ENCODE measurements at regions not wholly inside any gene's neighbourhood (a gene's known extent, or its start where the extent isn't known, plus 50 kb on each side); places are given as distances from the start of the nearest gene placed in this dataset.

- H3K27ac ChIP-seq (ENCODE audit: low read length in 2 of 2), result no peak overlapping the region
- H4K20me1 ChIP-seq (ENCODE audit: control insufficient read depth, insufficient read depth, low read length, poor library complexity, severe bottlenecking), result no peaks in the 10 kb centered on the region
- POLR2A ChIA-PET, result no interaction called here
- H3K27ac Mint-ChIP-seq, result no peak overlapping the region
- TF ChIP-seq EZH2 (IDR thresholded peaks at IDR 0.05; ENCODE audit: borderline replicate concordance, insufficient read depth, low read depth, low read length, poor library complexity, severe bottlenecking), result no peak
- no peak for TF ChIP-seq CTCF (IDR thresholded peaks at IDR 0.05)
- peaks cover 0 to 9% (median 2%) of the 10 kb centered on the region in 4 experiments for H3K27me3 ChIP-seq (replicated peaks in 1 of 4; ENCODE audit: control extremely low read depth in 1 of 4, control insufficient read depth in 3 of 4, insufficient read depth in 4 of 4, low read length in 3 of 4)
- H3K9me3 Mint-ChIP-seq (ENCODE audit: insufficient read depth), result no peaks in the 10 kb centered on the region
- H3K9me3 ChIP-seq (ENCODE audit: control extremely low read depth in 1 of 3, control insufficient read depth in 2 of 3, insufficient read depth in 1 of 3, low read length in 2 of 3), result peaks cover 0 to 3% (median 0%) of the 10 kb centered on the region in 3 donors
- CTCF ChIA-PET, result no interaction called here
- 95% methylated on average over 14 of the region's 21 CpGs for WGBS (ENCODE audit: insufficient coverage)
- H3K79me2 ChIP-seq (ENCODE audit: control insufficient read depth, insufficient read depth, low read length), result no peaks in the 10 kb centered on the region
- no peak overlapping the region for H3K4me3 Mint-ChIP-seq
- no peak for DNase-seq
- no peak overlapping the region for H2AFZ ChIP-seq (ENCODE audit: insufficient read depth, low read depth, low read length, poor library complexity, severe bottlenecking)
- H3K27me3 Mint-ChIP-seq, result peaks cover 24% of the 10 kb centered on the region
- intact Hi-C loops (cut with micrococcal nuclease), result no loop called here
- H3K4me2 ChIP-seq (replicated peaks; ENCODE audit: low read depth, low read length, poor library complexity, severe bottlenecking), result no peak overlapping the region
- no peaks in the 10 kb centered on the region for H3K4me1 ChIP-seq (ENCODE audit: control insufficient read depth in 2 of 2, insufficient read depth in 2 of 2, low read length in 2 of 2)
- ATAC-seq (ENCODE audit: low read depth), result no peak
- no peak overlapping the region for H3K9ac ChIP-seq (ENCODE audit: low read length)
- H3K4me1 Mint-ChIP-seq, result no peaks in the 10 kb centered on the region
- H3K4me3 ChIP-seq (ENCODE audit: control extremely low read depth in 1 of 5, extremely low read depth in 1 of 5, insufficient read depth in 1 of 5, low read depth in 2 of 5, low read length in 4 of 5), result no peak overlapping the region
- no peaks in the 10 kb centered on the region for H3K36me3 ChIP-seq (replicated peaks in 1 of 2; ENCODE audit: control extremely low read depth in 1 of 2, control insufficient read depth in 1 of 2, extremely low read depth in 1 of 2, insufficient read depth in 2 of 2, low read length in 1 of 2)
Observed at GRCh38 chr20:40806929-40807820, 118.1 kb upstream of the MAFB start.

- no peak for TF ChIP-seq CTCF (IDR thresholded peaks at IDR 0.05)
- no peaks in the 10 kb centered on the region for H3K4me1 ChIP-seq (ENCODE audit: control insufficient read depth in 2 of 2, insufficient read depth in 2 of 2, low read length in 2 of 2)
- Mint-ChIP-seq H3K27ac (no peak overlapping the region), H3K4me1 (no peaks in the 10 kb centered on the region), H3K27me3 (peaks cover 24% of the 10 kb centered on the region), H3K9me3 (ENCODE audit: insufficient read depth) (no peaks in the 10 kb centered on the region), H3K4me3 (no peak overlapping the region)
- CTCF ChIA-PET, result no interaction called here
- H3K79me2 ChIP-seq (ENCODE audit: control insufficient read depth, insufficient read depth, low read length), result no peaks in the 10 kb centered on the region
- no peak overlapping the region for H3K9ac ChIP-seq (ENCODE audit: low read length)
- H3K4me2 ChIP-seq (replicated peaks; ENCODE audit: low read depth, low read length, poor library complexity, severe bottlenecking), result no peak overlapping the region
- POLR2A ChIA-PET, result no interaction called here
- no peaks in the 10 kb centered on the region for H3K36me3 ChIP-seq (replicated peaks in 1 of 2; ENCODE audit: control extremely low read depth in 1 of 2, control insufficient read depth in 1 of 2, extremely low read depth in 1 of 2, insufficient read depth in 2 of 2, low read length in 1 of 2)
- intact Hi-C loops (cut with micrococcal nuclease), result no loop called here
- H3K27ac ChIP-seq (ENCODE audit: low read length in 2 of 2), result no peak overlapping the region
- no peak for DNase-seq
- H3K27me3 ChIP-seq (replicated peaks in 1 of 4; ENCODE audit: control extremely low read depth in 1 of 4, control insufficient read depth in 3 of 4, insufficient read depth in 4 of 4, low read length in 3 of 4), result peaks cover 0 to 9% (median 2%) of the 10 kb centered on the region in 4 experiments
- H2AFZ ChIP-seq (ENCODE audit: insufficient read depth, low read depth, low read length, poor library complexity, severe bottlenecking), result no peak overlapping the region
- H3K4me3 ChIP-seq (ENCODE audit: control extremely low read depth in 1 of 5, extremely low read depth in 1 of 5, insufficient read depth in 1 of 5, low read depth in 2 of 5, low read length in 4 of 5), result no peak overlapping the region
- WGBS (ENCODE audit: insufficient coverage), result 94% methylated on average over 2 of the region's 2 CpGs
- no peaks in the 10 kb centered on the region for H4K20me1 ChIP-seq (ENCODE audit: control insufficient read depth, insufficient read depth, low read length, poor library complexity, severe bottlenecking)
- peaks cover 0 to 3% (median 0%) of the 10 kb centered on the region in 3 donors for H3K9me3 ChIP-seq (ENCODE audit: control extremely low read depth in 1 of 3, control insufficient read depth in 2 of 3, insufficient read depth in 1 of 3, low read length in 2 of 3)
- no peak for ATAC-seq (ENCODE audit: low read depth)
Observed at GRCh38 chr20:40807821-40808170, 118.8 kb upstream of the MAFB start.

Data from B cell (primary cell).